Motor neuron (in vitro differentiated cells): ENCODE measurements at regions not wholly inside any gene's neighbourhood (a gene's known extent, or its start where the extent isn't known, plus 50 kb on each side); places are given as distances from the start of the nearest gene placed in this dataset.
A peak's percentile ranks its signal among the peaks of the same experiment; 100 is the strongest.

Experiments
- ATAC-seq, 8 experiments: fragments of 200-7000 bp; cut with Tn5 transposase; replicated peaks in 6 of 8; 2 replicates each; pipeline ENCODE4 v1.8.0; 2021; ENCODE audit warnings: mild to moderate bottlenecking in 8 of 8, moderate library complexity in 8 of 8
- H3K27ac ChIP-seq, 2 donors: fragments of 250-450 bp; sonication (Bioruptor Pico); 2 replicates each; pipeline ENCODE4 v1.9.0; 2021; ENCODE audit warnings: antibody characterized with exemption in 2 of 2, mild to moderate bottlenecking in 2 of 2, moderate library complexity in 1 of 2
- H3K4me1 ChIP-seq, 2 donors: fragments of 250-450 bp; sonication (Bioruptor Pico); replicated peaks in 1 of 2; 2 replicates each; pipeline ENCODE4 v1.6.1; 2021; ENCODE audit warnings: antibody characterized with exemption in 2 of 2, mild to moderate bottlenecking in 2 of 2, moderate library complexity in 1 of 2
- H3K4me3 ChIP-seq, 5 donors: fragments of 250-450 bp; sonication (Bioruptor Pico); 2 replicates each; pipeline ENCODE4 v1.9.0; 2021; ENCODE audit warnings: antibody characterized with exemption in 5 of 5, mild to moderate bottlenecking in 5 of 5, moderate library complexity in 4 of 5
- WGBS, 10 experiments: fragments of 450-650 bp; shearing (Covaris generic); methylation state at CpG; one replicate each; pipeline ENCODE4 v1.0.0; 2022; 5-methylcytosine and 5-hydroxymethylcytosine counted together
- in situ Hi-C, 9 experiments: fragments of 400-800 bp; cut with MboI; loops; one replicate each; pipeline ENCODE4 v1.15.0; 2021; ENCODE audit warnings: low sequenced_read_pairs in 9 of 9, low pct_unique_long_range_greater_than_20kb in 2 of 9; ENCODE audit not compliant: unreplicated experiment in 9 of 9

DNA sequence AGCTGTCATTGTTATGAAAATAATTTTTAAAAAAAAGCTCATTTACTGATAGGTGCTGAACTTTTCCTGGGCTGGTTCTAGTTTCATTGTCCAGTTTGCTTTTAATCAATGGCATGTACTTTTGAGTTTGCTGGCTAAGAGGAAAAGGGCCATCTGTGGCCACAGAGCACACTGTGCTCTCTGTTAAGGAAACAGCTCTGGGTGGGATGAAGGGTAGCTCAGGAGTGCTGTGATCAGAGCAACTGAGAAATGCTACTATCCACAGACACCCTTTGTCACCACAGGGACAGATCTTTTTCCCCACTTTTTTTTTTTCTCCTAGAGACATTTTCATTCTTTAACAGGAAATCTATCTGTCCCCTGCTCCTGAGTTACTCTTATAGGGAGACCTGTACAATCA, 387.1 kb upstream of the PRICKLE1 start:
- no peak for ATAC-seq
- Histone ChIP-seq H3K4me3 (no peak overlapping the region), H3K27ac (no peak overlapping the region), H3K4me1 (peaks cover 12 to 16% of the 10 kb centered on the region in 2 donors)
- in situ Hi-C loops = no loop called here

- Histone ChIP-seq H3K4me1 (peaks cover 12 to 16% of the 10 kb centered on the region in 2 donors), H3K4me3 (no peak overlapping the region), H3K27ac (no peak overlapping the region)
- WGBS, 10 experiments = 80 to 100% (median 88%) methylated on average over 1 to 3 of the region's 3 CpGs; no CpG with 5 or more reads in 1 of the 10 experiments
- no peak for ATAC-seq
- in situ Hi-C loops = no loop called here
Observed at GRCh38 chr12:42976122-42976521, 386.6 kb upstream of the PRICKLE1 start.

- Histone ChIP-seq H3K27ac (no peak overlapping the region), H3K4me1 (no peaks in the 10 kb centered on the region), H3K4me3 (no peak overlapping the region)
- 38 to 92% (median 86%) methylated on average over 1 to 5 of the region's 5 CpGs; no CpG with 5 or more reads in 1 of the 10 experiments for WGBS, 10 experiments
- peak in 2 of 8 experiments; percentile 68 to 81 for ATAC-seq
- in situ Hi-C loops = no loop called here
Observed at GRCh38 chr12:42969355-42969754, 379.8 kb upstream of the PRICKLE1 start.

DNA sequence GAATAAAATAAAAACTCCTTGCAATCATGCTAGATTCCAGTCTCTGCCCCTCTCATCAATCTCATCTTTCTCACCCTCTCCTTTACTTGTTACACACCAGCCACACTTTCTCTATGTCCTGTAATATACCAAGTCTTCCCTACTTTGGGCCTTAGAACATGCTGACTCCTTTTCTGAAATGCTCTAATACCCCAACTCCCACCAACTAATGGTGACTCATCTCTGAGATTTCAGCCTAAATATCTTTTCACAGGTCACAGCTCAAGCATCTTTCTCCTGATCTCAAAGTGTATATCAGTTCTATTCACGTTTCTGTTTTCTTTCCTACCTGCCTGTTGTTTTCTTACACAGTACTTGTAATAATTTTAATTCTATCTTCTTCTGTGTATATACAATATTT, 378.9 kb upstream of the PRICKLE1 start:
- Histone ChIP-seq H3K4me3 (no peak overlapping the region), H3K27ac (no peak overlapping the region), H3K4me1 (no peaks in the 10 kb centered on the region)
- ATAC-seq = no peak
- in situ Hi-C loops = no loop called here
- 0 to 100% (median 70%) methylated on average over 1 of the region's 1 CpG; no CpG with 5 or more reads in 2 of the 10 experiments for WGBS, 10 experiments

- in situ Hi-C loops = no loop called here
- Histone ChIP-seq H3K4me1 (no peaks in the 10 kb centered on the region), H3K27ac (no peak overlapping the region), H3K4me3 (no peak overlapping the region)
- WGBS, 10 experiments = 20 to 100% (median 90%) methylated on average over 1 to 3 of the region's 3 CpGs
- ATAC-seq = no peak
Observed at GRCh38 chr12:42967850-42968249, 378.3 kb upstream of the PRICKLE1 start.

DNA sequence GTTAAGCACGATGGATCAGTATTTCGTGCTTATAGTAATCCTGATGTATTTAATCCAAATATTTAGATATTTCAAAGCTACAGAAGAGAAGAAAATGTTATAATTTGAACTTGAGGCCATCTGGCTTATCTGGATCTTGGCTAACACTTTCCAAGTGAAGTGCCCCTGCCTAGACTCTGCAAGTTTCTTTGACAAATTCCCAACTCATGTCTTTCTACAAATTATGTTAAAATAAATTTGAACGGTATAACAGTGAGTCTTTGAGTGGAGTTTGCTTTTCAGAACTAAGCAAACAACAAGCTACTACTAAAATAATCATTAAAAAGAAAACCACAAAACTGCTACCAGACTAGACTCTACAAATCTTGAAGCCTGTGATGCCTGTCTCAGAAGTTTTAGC, 374.4 kb upstream of the PRICKLE1 start:
- in situ Hi-C loops = no loop called here
- Histone ChIP-seq H3K27ac (no peak overlapping the region), H3K4me3 (no peak overlapping the region), H3K4me1 (no peaks in the 10 kb centered on the region)
- no peak for ATAC-seq
- WGBS, 10 experiments = 60 to 100% (median 89%) methylated on average over 2 to 3 of the region's 3 CpGs; no CpG with 5 or more reads in 1 of the 10 experiments

GRCh38 chr12:42962384-42962783, 372.8 kb upstream of the PRICKLE1 start:
- H3K27ac ChIP-seq = no peak overlapping the region
- no peak overlapping the region for H3K4me3 ChIP-seq
- in situ Hi-C loops = no loop called here
- no peak for ATAC-seq
- 31 to 100% (median 93%) methylated on average over 1 to 2 of the region's 2 CpGs; no CpG with 5 or more reads in 3 of the 10 experiments for WGBS, 10 experiments
- no peaks in the 10 kb centered on the region for H3K4me1 ChIP-seq

DNA sequence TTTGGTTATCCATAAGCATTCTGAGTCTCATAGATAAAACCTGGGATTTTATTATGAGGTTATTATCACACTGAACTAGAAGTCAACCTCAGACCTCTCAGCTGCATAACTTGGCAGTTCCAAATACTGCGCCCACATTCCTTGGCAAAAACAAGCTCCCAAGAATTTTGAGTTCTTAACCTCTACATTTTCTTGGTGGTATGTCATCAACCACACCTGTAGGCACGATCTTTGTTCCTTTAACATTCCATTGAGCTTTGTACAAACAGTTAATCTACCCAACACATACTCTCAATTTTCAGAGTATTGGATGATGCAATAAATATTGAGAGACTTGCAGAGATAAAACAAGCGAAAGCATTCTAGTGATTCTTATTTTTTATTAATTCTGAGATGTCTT, 371.8 kb upstream of the PRICKLE1 start:
- ATAC-seq = no peak
- in situ Hi-C loops = no loop called here
- no peak overlapping the region for H3K4me3 ChIP-seq
- H3K27ac ChIP-seq = no peak overlapping the region
- H3K4me1 ChIP-seq = no peaks in the 10 kb centered on the region
- 16 to 100% (median 85%) methylated on average over 1 to 3 of the region's 3 CpGs for WGBS, 10 experiments

GRCh38 chr12:42960087-42960527, 370.6 kb upstream of the PRICKLE1 start:
- ATAC-seq = no peak
- 0 to 100% (median 92%) methylated on average over 2 to 4 of the region's 4 CpGs; no CpG with 5 or more reads in 1 of the 10 experiments for WGBS, 10 experiments
- in situ Hi-C loops = no loop called here
- Histone ChIP-seq H3K4me1 (no peaks in the 10 kb centered on the region), H3K27ac (no peak overlapping the region), H3K4me3 (no peak overlapping the region)

GRCh38 chr12:42958291-42958674, 368.7 kb upstream of the PRICKLE1 start:
- 71 to 100% (median 100%) methylated on average over 1 of the region's 1 CpG; no CpG with 5 or more reads in 5 of the 10 experiments for WGBS, 10 experiments
- Histone ChIP-seq H3K4me1 (no peaks in the 10 kb centered on the region), H3K27ac (no peak overlapping the region), H3K4me3 (no peak overlapping the region)
- ATAC-seq = no peak
- in situ Hi-C loops = no loop called here

DNA sequence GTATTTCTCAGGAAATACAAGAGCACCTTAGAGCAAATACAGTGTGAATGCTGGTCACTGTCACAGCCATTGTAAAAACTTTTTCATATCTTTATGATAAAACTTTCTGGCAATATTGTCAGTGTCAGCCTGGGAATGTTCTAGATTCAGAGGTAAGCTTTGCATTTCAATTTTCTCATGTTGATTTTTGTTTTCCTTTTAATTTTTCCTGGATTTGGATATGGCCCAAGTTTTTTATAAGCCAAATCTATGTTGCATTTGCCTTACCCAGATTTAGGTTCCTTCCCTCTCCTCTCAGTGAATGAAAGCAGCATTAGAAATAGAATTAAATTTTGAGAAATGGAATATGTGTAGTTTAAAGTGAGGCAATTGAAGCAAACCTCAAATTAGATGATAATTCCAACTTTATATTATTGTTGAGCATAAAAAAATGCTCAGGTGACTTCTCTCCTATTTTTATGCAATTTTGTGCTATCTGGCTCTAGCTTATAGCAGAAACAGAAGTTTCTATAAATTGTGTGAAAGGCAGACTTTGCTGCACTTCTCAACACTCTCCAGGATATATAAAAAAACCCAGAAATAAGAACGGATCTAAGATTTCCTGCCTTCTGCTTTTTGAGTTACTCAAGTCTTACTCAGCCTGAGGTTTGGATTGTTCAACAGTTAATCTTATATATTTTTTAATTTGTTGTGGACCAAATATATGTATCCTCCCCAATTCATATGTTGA, 368.2 kb upstream of the PRICKLE1 start:
- no peak for ATAC-seq

GRCh38 chr12:42957136-42957535, 367.6 kb upstream of the PRICKLE1 start:
- 72 to 100% (median 95%) methylated on average over 1 to 3 of the region's 3 CpGs; no CpG with 5 or more reads in 1 of the 10 experiments for WGBS, 10 experiments
- Histone ChIP-seq H3K27ac (no peak overlapping the region), H3K4me1 (no peaks in the 10 kb centered on the region), H3K4me3 (no peak overlapping the region)
- ATAC-seq = no peak
- in situ Hi-C loops = no loop called here

More for the DNA sequence above, 368.2 kb upstream of the PRICKLE1 start:
- in situ Hi-C loops = no loop called here
- H3K4me3 ChIP-seq = no peak overlapping the region
- no peak overlapping the region for H3K27ac ChIP-seq
- no peaks in the 10 kb centered on the region for H3K4me1 ChIP-seq
- WGBS, 10 experiments = 23 to 100% (median 74%) methylated on average over 1 of the region's 1 CpG; no CpG with 5 or more reads in 4 of the 10 experiments

DNA sequence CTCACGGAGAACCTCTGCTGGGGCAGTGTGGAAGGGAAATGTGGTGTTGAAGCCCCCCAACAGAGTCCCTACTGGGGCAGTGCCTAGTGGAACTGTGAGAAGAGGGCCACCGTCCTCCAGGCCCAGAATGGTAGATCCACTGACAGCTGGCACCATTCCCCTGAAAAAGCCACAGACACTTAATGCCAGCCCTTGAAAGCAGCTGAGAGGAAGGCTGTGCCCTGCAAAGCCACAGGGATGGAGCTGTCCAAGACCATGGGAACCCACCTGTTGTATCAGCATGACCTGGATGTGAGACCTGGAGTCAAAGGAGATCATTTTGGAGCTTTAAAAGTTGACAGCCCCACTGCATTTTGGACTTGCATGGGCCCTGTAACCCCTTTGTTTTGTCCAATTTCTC, 363.5 kb upstream of the PRICKLE1 start:
- no peak overlapping the region for H3K4me3 ChIP-seq
- in situ Hi-C loops = no loop called here
- ATAC-seq = no peak
- no peaks in the 10 kb centered on the region for H3K4me1 ChIP-seq
- H3K27ac ChIP-seq = no peak overlapping the region
- 83 to 100% (median 100%) methylated on average over 1 of the region's 2 CpGs; no CpG with 5 or more reads in 7 of the 10 experiments for WGBS, 10 experiments

GRCh38 chr12:42946871-42947381, 357.4 kb upstream of the PRICKLE1 start:
- ATAC-seq = peak in 3 of 8 experiments; percentile 59 to 98 (median 93)
- in situ Hi-C loops = no loop called here
- WGBS, 10 experiments = 14 to 100% (median 83%) methylated on average over 1 to 2 of the region's 2 CpGs; no CpG with 5 or more reads in 4 of the 10 experiments

More at GRCh38 chr12:42946871-42947381, 357.4 kb upstream of the PRICKLE1 start:
- no peaks in the 10 kb centered on the region for H3K4me1 ChIP-seq
- no peak overlapping the region for H3K27ac ChIP-seq
- H3K4me3 ChIP-seq = no peak overlapping the region
